H9 (cell line): ENCODE measurements at regions not wholly inside any gene's neighbourhood (a gene's known extent, or its start where the extent isn't known, plus 50 kb on each side); places are given as distances from the start of the nearest gene placed in this dataset.

ENCODE experiments used
- DNase-seq: peaks from one replicate; pipeline ENCODE4 v3.0.0-alpha.2; 2017
- H2AFZ ChIP-seq: one replicate; pipeline ENCODE4 v1.6.1; 2013; ENCODE audit warnings: mild to moderate bottlenecking, low read length, control low read depth, moderate library complexity
- H2AK5ac ChIP-seq: 2 replicates; pipeline ENCODE4 v1.6.1; 2013; ENCODE audit warnings: low read length, control low read depth, mixed read lengths; ENCODE audit not compliant: insufficient read length
- H2BK120ac ChIP-seq: one replicate; pipeline ENCODE4 v1.6.1; 2013; ENCODE audit warnings: low read depth, mild to moderate bottlenecking, low read length, control low read depth, inconsistent platforms; ENCODE audit not compliant: poor library complexity, severe bottlenecking
- H2BK12ac ChIP-seq: 2 replicates; pipeline ENCODE4 v1.6.1; 2013; ENCODE audit warnings: low read length, control low read depth, mixed read lengths, low read depth; ENCODE audit not compliant: insufficient read length
- H2BK15ac ChIP-seq: 2 replicates; pipeline ENCODE4 v1.6.1; 2013; ENCODE audit warnings: low read depth, low read length, control low read depth
- H2BK20ac ChIP-seq: one replicate; pipeline ENCODE4 v1.6.1; 2013; ENCODE audit warnings: low read depth, mild to moderate bottlenecking, low read length, control low read depth, inconsistent platforms; ENCODE audit not compliant: poor library complexity, severe bottlenecking
- H2BK5ac ChIP-seq: 2 replicates; pipeline ENCODE4 v1.6.1; 2013; ENCODE audit warnings: low read length, control low read depth, mixed read lengths; ENCODE audit not compliant: insufficient read length
- H3K14ac ChIP-seq: 2 replicates; pipeline ENCODE4 v1.6.1; 2013; ENCODE audit warnings: low read length, control low read depth; ENCODE audit not compliant: insufficient read depth
- H3K18ac ChIP-seq: 2 replicates; pipeline ENCODE4 v1.6.1; 2013; ENCODE audit warnings: low read depth, mild to moderate bottlenecking, mixed read lengths, low read length, control low read depth; ENCODE audit not compliant: insufficient read length
- H3K23ac ChIP-seq: 2 replicates; pipeline ENCODE4 v1.6.1; 2013; ENCODE audit warnings: low read length, control low read depth, mixed read lengths, low read depth; ENCODE audit not compliant: insufficient read length
- H3K23me2 ChIP-seq: 2 replicates; pipeline ENCODE4 v1.6.1; 2013; ENCODE audit warnings: low read depth, mild to moderate bottlenecking, mixed read lengths, low read length, control low read depth; ENCODE audit not compliant: insufficient read length, poor library complexity, severe bottlenecking
- H3K27ac ChIP-seq: 2 replicates; pipeline ENCODE4 v1.5.1; 2013; ENCODE audit warnings: low read length, control low read depth, mixed read lengths, low read depth; ENCODE audit not compliant: insufficient read length
- H3K27me3 ChIP-seq: 2 replicates; pipeline ENCODE4 v1.6.1; 2013; ENCODE audit warnings: low read length, control low read depth, inconsistent platforms; ENCODE audit not compliant: insufficient read depth
- H3K4ac ChIP-seq: 2 replicates; pipeline ENCODE4 v1.6.1; 2013; ENCODE audit warnings: low read depth, mild to moderate bottlenecking, control low read depth, inconsistent platforms, low read length, moderate library complexity
- H3K4me1 ChIP-seq: 2 replicates; pipeline ENCODE4 v1.6.1; 2013; ENCODE audit warnings: low read length, control low read depth, inconsistent platforms; ENCODE audit not compliant: insufficient read depth
- H3K4me2 ChIP-seq: 2 replicates; pipeline ENCODE4 v1.6.1; 2013; ENCODE audit warnings: low read length, control low read depth, mixed read lengths; ENCODE audit not compliant: insufficient read length, insufficient read depth
- H3K56ac ChIP-seq: 2 replicates; pipeline ENCODE4 v1.6.1; 2013; ENCODE audit warnings: low read depth, mild to moderate bottlenecking, mixed read lengths, low read length, control low read depth; ENCODE audit not compliant: insufficient read length
- H3K79me1 ChIP-seq: 2 replicates; pipeline ENCODE4 v1.6.1; 2013; ENCODE audit warnings: low read depth, mild to moderate bottlenecking, moderate library complexity, low read length, control low read depth, inconsistent platforms; ENCODE audit not compliant: insufficient read depth, poor library complexity, severe bottlenecking
- H3K79me2 ChIP-seq: 2 replicates; pipeline ENCODE4 v1.6.1; 2013; ENCODE audit warnings: low read length, control low read depth, inconsistent platforms; ENCODE audit not compliant: insufficient read depth
- H3K9ac ChIP-seq: 2 replicates; pipeline ENCODE4 v1.6.1; 2013; ENCODE audit warnings: low read length, control low read depth, mixed read lengths; ENCODE audit not compliant: insufficient read length; ENCODE audit errors: extremely low read depth
- H3K9me3 ChIP-seq: one replicate; pipeline ENCODE4 v1.6.1; 2013; ENCODE audit warnings: low read depth, low read length, inconsistent platforms; ENCODE audit not compliant: control insufficient read depth
- H3T11ph ChIP-seq: one replicate; pipeline ENCODE4 v1.6.1; 2013; ENCODE audit warnings: mild to moderate bottlenecking, low read length, control low read depth, inconsistent platforms
- H4K20me1 ChIP-seq: one replicate; pipeline ENCODE4 v1.6.1; 2013; ENCODE audit not compliant: control insufficient read depth, insufficient read length, insufficient read depth
- H4K5ac ChIP-seq: 2 replicates; pipeline ENCODE4 v1.6.1; 2013; ENCODE audit warnings: low read depth, mild to moderate bottlenecking, mixed read lengths, low read length, control low read depth; ENCODE audit not compliant: insufficient read length
- H4K8ac ChIP-seq: replicated peaks from 2 replicates; pipeline ENCODE4 v1.6.1; 2013; ENCODE audit warnings: low read length, control low read depth, mixed read lengths, low read depth; ENCODE audit not compliant: insufficient read length
- H4K91ac ChIP-seq: 2 replicates; pipeline ENCODE4 v1.6.1; 2013; ENCODE audit warnings: low read depth, mild to moderate bottlenecking, moderate library complexity, mixed read lengths, low read length, control low read depth; ENCODE audit not compliant: insufficient read length
- H3K27ac Mint-ChIP-seq, 3 experiments: 2 replicates in 2 of 3; 3 replicates in 1 of 3; pipeline ENCODE4 v1.8.0; 2020 to 2021; ENCODE audit warnings: mixed read lengths in 3 of 3, mild to moderate bottlenecking in 1 of 3, moderate library complexity in 1 of 3
- H3K27me3 Mint-ChIP-seq: 2 replicates; pipeline ENCODE4 v1.8.0; 2021; ENCODE audit warnings: low read depth, mild to moderate bottlenecking, moderate library complexity, mixed read lengths
- H3K36me3 Mint-ChIP-seq, 3 experiments: 2 replicates in 2 of 3; 3 replicates in 1 of 3; pipeline ENCODE4 v1.8.0; 2020 to 2021; ENCODE audit warnings: low read depth in 3 of 3, mixed read lengths in 3 of 3; ENCODE audit not compliant: insufficient read depth in 1 of 3
- H3K4me1 Mint-ChIP-seq, 2 experiments: 2 replicates each; pipeline ENCODE4 v1.8.0; 2020; ENCODE audit warnings: mixed read lengths in 2 of 2
- H3K4me3 Mint-ChIP-seq, 2 experiments: 2 replicates in 1 of 2; 3 replicates in 1 of 2; pipeline ENCODE4 v1.8.0; 2020 to 2021; ENCODE audit warnings: mild to moderate bottlenecking in 2 of 2, mixed read lengths in 2 of 2, moderate library complexity in 1 of 2
- H3K9me3 Mint-ChIP-seq, 2 experiments: 2 replicates in 1 of 2; 3 replicates in 1 of 2; pipeline ENCODE4 v1.8.0; 2020; ENCODE audit warnings: mild to moderate bottlenecking in 2 of 2, mixed read lengths in 2 of 2, moderate library complexity in 1 of 2
- CTCF ChIP-seq: fragments of 200-600 bp; sonication (generic); conservative IDR thresholded peaks from 3 replicates; pipeline ENCODE4 v1.8.0; 2021; ENCODE audit warnings: antibody characterized with exemption, mild to moderate bottlenecking
- WGBS: extraction: QIAGEN DNeasy Blood & Tissue Kit; methylation state at CpG from one replicate; pipeline ENCODE4 v1.1.7; 2013; ENCODE audit warnings: missing lambda C conversion rate, low lambda C conversion rate, mixed read lengths; ENCODE audit not compliant: insufficient read length; ENCODE audit errors: extremely low coverage; 5-methylcytosine and 5-hydroxymethylcytosine counted together

GRCh38 chr17:73831699-73832098 is 187.5 kb upstream of the SDK2 start:
- no CpG with 5 or more reads among the region's 6 CpGs for WGBS

More at GRCh38 chr17:73831699-73832098, 187.5 kb upstream of the SDK2 start:
- Mint-ChIP-seq H3K36me3 (peaks cover 0 to 2% (median 1%) of the 10 kb centered on the region in 3 experiments; a peak in 1 of 7 replicates), H3K9me3 (peaks cover 3 to 6% of the 10 kb centered on the region in 2 experiments; a peak in 3 of 5 replicates), H3K27me3 (peaks cover 84% of the 10 kb centered on the region), H3K4me3 (no peak overlapping the region), H3K27ac (no peak overlapping the region), H3K4me1 (peaks cover 26 to 27% of the 10 kb centered on the region in 2 experiments)
- no peak overlapping the region for H2BK5ac ChIP-seq
- no peaks in the 10 kb centered on the region for H3K79me1 ChIP-seq
- no peak overlapping the region for H3K56ac ChIP-seq
- H3K4me1 ChIP-seq: no peaks in the 10 kb centered on the region; the same call in none of the 2 replicates
- no peaks in the 10 kb centered on the region for H3K23me2 ChIP-seq
- no peak for DNase-seq
- H4K20me1 ChIP-seq: no peaks in the 10 kb centered on the region
- no peak overlapping the region; the same call in 1 of the 2 replicates for H3K14ac ChIP-seq
- H2BK15ac ChIP-seq: no peak overlapping the region
- no peak for TF ChIP-seq CTCF
- H4K5ac ChIP-seq: no peak overlapping the region
- peaks cover 4% of the 10 kb centered on the region; the same call in 1 of the 2 replicates for H3K27me3 ChIP-seq
- H3K9me3 ChIP-seq: no peaks in the 10 kb centered on the region
- H2AK5ac ChIP-seq: no peak overlapping the region
- H3K9ac ChIP-seq: no peak overlapping the region
- no peak overlapping the region for H3K4me2 ChIP-seq
- H4K91ac ChIP-seq: no peak overlapping the region
- H3K18ac ChIP-seq: no peak overlapping the region
- H2BK120ac ChIP-seq: no peak overlapping the region
- H2BK20ac ChIP-seq: no peak overlapping the region
- no peak overlapping the region for H3K4ac ChIP-seq
- no peak overlapping the region for H3T11ph ChIP-seq
- no peak overlapping the region for H3K23ac ChIP-seq
- H2BK12ac ChIP-seq: no peak overlapping the region
- no peaks in the 10 kb centered on the region for H3K79me2 ChIP-seq
- H2AFZ ChIP-seq: no peak overlapping the region
- no peak overlapping the region for H3K27ac ChIP-seq
- H4K8ac ChIP-seq: no peak overlapping the region
